CD4-positive, alpha-beta T cell treated with Interleukin-2 at 100 ng/mL for 4 hours (primary cell): ENCODE measurements at regions not wholly inside any gene's neighbourhood (a gene's known extent, or its start where the extent isn't known, plus 50 kb on each side); places are given as distances from the start of the nearest gene placed in this dataset.
"Not testable (repeated sequence)": the region's sequence is repeated elsewhere in the genome, so short reads cannot be mapped to it uniquely, and the experiment has no call there.

Experiments
- DNase-seq: peaks from one replicate; pipeline ENCODE4 v3.0.0-alpha.2; 2020; ENCODE audit warnings: low spot score

DNA sequence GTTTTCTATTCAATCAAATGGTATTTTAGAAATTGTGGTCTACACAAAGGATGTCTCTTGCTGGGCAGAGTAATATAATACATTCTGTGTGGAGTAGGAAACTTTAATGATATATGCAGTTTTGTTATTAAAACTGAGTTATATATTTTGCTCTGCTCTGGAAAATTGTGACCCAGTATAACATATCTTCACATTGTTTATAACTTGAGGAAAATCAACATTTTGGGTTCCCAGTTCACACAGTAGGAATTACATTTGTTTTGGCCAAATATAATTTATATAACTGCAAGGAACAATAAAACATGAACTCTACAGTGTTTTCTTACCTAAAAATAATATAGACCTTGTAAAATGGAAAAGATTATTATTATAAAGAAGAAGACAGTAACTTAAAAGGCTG is 372.4 kb downstream of the OSR1 start:
- DNase-seq: no peak

DNA sequence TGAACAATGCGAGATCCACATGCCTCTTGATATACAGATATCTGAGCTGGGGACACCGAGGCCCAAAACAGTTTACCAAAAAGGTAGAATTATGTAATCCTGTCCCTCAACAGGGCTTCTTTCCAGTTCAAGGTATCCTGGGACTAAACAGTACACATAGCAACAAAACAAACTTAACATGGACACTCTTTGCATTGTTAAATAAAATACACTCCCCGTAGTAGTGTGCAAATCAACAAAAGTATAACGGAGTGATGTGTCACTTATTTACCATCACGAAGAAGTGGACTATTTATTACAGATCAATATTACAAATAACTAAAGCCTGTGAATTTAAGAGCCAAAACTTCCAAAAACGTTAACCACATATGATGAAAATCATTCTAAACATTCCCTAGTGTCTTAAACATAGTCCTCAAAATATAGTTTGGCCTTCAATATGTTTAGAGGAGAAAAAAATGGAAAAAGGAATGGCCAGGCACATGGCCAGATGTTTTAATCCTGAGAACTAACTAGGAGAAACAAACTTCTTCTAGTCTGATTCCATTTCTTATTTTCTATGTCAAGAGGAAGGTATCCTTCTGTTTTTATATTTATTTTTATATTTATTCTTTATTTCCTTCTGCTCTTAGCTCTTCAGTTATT is 377.5 kb downstream of the OSR1 start:
- no peak for DNase-seq

GRCh38 chr2:18980104-18980785 is 378.2 kb downstream of the OSR1 start:
- no peak for DNase-seq

DNA sequence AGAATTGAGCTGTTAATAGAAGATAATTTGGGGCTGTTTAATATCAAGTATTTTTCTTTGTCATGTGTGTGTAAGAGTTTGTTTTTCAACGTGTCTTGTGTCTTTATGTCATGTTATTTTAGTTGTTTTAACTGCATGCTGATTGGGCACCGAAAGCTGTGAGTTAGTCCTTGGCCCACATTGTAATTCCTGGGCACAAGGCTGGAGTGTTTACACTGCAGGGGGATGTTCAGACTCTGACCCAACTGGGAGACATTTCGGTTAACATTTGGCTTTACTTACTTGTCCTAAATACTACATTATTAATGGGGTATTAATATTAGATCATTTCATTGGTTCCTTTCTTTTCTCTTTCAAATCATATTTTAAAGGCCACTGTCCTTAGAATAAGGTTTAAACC is 381.0 kb downstream of the OSR1 start:
- DNase-seq: no peak

GRCh38 chr2:18976168-18976961 is 382.1 kb downstream of the OSR1 start:
- DNase-seq: no peak

GRCh38 chr2:18975506-18976167 is 382.8 kb downstream of the OSR1 start:
- no peak for DNase-seq

DNA sequence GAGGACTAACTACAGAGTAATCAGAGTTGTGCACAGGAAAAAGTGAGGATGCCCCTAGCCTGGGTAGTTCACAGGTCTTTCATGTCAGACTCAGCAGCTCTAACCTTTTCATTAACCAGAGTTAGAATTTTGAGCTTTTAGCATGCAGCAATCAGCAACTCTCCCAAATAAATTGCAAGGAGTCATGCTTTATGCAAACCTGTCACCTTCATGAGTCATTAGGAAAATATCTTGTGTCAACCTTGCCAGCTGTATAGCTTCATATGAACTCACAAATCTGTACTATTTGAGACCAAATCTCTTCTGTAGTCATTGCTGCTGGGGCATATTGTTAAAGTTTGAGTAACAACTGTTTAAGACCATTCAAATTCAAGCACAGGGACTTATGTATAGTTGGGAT is 382.3 kb upstream of the NT5C1B start:
- DNase-seq: no peak

- DNase-seq: no peak
These were observed 381.7 kb upstream of the NT5C1B start for GRCh38 chr2:18971069-18971378.

GRCh38 chr2:18966131-18966530 is 376.8 kb upstream of the NT5C1B start:
- DNase-seq: no peak

DNA sequence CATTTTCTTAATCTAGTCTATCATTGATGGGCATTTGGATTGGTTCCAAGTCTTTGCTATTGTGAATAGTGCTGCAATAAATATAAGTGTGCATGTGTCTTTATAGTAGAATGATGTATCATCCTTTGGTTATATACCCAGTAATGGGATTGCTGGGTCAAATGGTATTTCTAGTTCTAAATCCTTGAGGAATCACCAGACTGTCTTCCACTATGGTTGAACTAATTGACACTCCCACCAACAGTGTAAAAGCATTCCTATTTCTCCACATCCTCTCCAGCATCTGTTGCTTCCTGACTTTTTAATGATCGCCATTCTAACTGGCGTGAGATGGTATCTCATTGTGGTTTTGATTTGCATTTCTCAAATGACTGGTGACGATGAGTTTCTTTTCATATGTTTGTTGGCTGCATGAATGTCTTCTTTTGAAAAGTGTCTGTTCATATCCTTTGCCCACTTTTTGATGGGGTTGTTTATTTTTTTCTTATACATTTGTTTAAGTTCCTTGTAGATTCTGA is 374.4 kb upstream of the NT5C1B start:
- DNase-seq: not testable (repeated sequence)

DNA sequence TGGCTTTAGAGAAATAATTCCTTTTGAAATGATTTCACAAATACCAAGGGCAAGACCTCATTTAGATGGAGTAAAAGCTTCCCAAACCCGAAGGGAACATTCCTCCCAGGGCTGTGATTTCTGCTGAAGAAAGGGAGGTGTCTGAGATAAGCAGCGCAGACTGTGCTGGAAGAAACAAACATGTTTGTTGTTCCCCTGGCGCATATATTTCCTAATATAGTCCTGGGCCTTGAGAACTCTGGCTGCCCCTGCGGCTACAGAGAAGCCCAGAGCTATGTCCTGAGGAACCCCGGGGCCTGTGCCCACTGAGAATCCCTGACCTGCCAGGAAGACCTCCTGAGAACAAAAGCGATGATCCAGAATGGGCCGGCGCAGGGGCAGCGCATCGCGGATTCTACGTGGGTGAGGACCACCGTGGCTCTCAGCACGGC is 372.6 kb upstream of the NT5C1B start:
- DNase-seq: no peak

- no peak for DNase-seq
These were observed 370.8 kb upstream of the NT5C1B start for GRCh38 chr2:18959952-18960717.

DNA sequence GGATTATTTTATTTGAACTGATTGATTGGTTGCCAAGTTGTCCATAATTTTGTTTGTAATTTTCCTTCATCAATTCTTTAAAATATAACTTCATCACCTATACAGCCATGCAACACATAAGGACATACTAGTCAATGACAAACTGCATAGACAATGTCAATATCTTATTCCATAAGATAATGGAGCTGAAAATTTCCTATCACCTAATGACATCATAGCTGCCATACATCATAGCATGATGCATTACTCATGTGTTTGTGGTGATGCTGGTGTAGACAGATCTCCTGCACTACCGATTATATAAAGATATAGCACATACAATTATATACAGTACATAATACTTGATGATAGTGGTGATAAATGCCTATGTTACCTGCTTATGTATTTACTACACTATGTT is 369.8 kb upstream of the NT5C1B start:
- no peak for DNase-seq

DNA sequence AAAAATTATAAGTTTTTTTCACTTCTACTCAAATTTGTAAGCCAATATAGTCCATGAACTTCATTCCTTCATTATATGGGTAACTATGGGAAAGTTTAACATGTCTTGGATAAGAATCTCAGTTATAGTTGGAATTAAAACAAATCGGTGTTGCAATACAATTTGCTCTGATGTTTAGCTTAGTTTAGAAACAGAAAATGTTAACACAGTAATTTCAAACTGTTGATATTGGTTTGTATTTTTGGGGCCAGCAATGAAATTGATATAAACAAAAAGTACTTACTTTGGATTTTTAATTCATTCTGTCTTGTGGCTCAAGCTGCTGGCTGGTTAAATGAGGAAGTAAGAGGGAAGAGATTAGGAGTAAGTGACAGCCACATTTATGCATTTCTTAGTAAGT is 368.5 kb upstream of the NT5C1B start:
- no peak for DNase-seq

GRCh38 chr2:18950361-18950851 is 361.0 kb upstream of the NT5C1B start:
- DNase-seq: no peak

- DNase-seq: no peak
These were observed 360.5 kb upstream of the NT5C1B start for GRCh38 chr2:18949871-18950270.

DNA sequence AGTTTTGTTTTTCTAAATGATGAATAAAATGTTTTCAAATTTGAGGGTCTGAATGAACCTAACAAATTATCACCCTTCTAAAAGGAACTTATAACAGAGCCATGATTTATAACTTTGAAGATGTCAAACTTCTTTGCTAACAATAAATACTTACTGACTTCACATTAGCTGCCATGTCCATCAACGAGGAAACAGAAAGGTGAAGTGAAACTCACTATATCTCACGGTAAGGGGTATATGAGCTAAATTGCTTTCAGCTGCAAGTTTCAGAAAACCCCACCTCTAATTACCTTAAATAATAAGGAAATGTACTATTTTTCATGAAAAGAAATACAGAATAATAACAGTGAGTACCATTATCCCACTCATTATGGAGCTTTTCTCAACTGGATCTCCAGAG is 350.8 kb upstream of the NT5C1B start:
- no peak for DNase-seq

- not testable (repeated sequence) for DNase-seq
These were observed 350.4 kb upstream of the NT5C1B start for GRCh38 chr2:18939740-18940139.

- DNase-seq: no peak
These were observed 345.5 kb upstream of the NT5C1B start for GRCh38 chr2:18934886-18935285.

DNA sequence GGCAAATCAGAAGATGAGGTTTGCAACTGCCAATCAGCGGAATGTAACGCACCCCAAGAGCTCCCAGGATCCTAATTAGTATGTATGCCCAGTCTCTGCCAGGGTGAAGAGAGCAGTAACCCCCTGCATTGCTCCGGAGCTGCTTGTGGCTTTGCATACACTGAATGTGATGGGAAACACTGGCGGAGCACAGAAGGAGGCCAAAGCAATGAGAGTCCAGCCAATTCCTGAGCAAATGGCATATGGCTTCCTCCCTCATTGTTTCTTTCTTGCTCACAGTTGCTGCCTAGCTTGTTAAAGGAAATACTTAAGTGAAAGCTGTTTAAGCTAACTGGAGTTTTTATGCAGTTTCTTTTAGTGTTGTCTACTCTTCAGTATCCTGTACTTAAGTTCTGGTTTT is 343.5 kb upstream of the NT5C1B start:
- DNase-seq: no peak

GRCh38 chr2:18930971-18931370 is 341.6 kb upstream of the NT5C1B start:
- no peak for DNase-seq
